Activated naive CD8-positive, alpha-beta T cell treated with anti-CD3 and anti-CD28 coated beads, Interleukin-2, amount 50 U/mL, for 24 hours (primary cell): ENCODE measurements at regions not wholly inside any gene's neighbourhood (a gene's known extent, or its start where the extent isn't known, plus 50 kb on each side); places are given as distances from the start of the nearest gene placed in this dataset.

Experiments
- ATAC-seq: fragments of 150-1000 bp; cut with Tn5 transposase; one replicate; pipeline ENCODE4 v1.10.0; 2021
- DNase-seq: peaks from one replicate; pipeline ENCODE4 v3.0.0; 2021
- H3K27ac Mint-ChIP-seq: one replicate; pipeline ENCODE4 v1.8.0; 2021; ENCODE audit warnings: mild to moderate bottlenecking, mixed read lengths
- H3K27me3 Mint-ChIP-seq: one replicate; pipeline ENCODE4 v1.8.0; 2021; ENCODE audit warnings: mixed read lengths
- H3K36me3 Mint-ChIP-seq: one replicate; pipeline ENCODE4 v1.8.0; 2021; ENCODE audit warnings: low read depth, mixed read lengths
- H3K4me1 Mint-ChIP-seq: one replicate; pipeline ENCODE4 v1.8.0; 2021; ENCODE audit warnings: mixed read lengths
- H3K4me3 Mint-ChIP-seq: one replicate; pipeline ENCODE4 v1.8.0; 2021; ENCODE audit warnings: mild to moderate bottlenecking, moderate library complexity, mixed read lengths
- H3K9me3 Mint-ChIP-seq: one replicate; pipeline ENCODE4 v1.8.0; 2021; ENCODE audit warnings: mixed read lengths

DNA sequence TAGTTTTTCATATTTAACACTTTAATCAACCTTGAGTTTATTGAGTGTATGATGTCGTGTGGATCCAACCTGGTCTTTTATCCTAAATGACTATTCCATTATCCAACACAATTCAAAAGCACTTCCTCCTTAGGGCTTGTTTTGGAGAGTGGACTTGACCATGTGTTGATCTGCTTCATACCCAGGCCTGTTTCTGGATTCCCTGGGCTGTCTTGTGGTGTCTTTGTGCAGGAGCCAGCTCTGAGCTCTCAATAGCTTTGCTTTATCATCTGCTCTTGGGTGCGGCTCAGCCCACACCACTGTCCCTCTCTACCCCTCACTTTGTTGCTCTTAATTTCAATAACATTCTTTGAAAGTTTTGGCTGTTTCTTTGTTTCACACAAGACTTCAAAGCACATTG lies 70.9 kb upstream of the CHST15 start:
- H3K4me3 Mint-ChIP-seq: no peak overlapping the region
- H3K27ac Mint-ChIP-seq: no peak overlapping the region
- H3K4me1 Mint-ChIP-seq: no peaks in the 10 kb centered on the region
- peaks cover 8% of the 10 kb centered on the region for H3K27me3 Mint-ChIP-seq
- ATAC-seq (no peak), DNase-seq (no peak)
- H3K36me3 Mint-ChIP-seq: no peaks in the 10 kb centered on the region
- H3K9me3 Mint-ChIP-seq: no peaks in the 10 kb centered on the region

DNA sequence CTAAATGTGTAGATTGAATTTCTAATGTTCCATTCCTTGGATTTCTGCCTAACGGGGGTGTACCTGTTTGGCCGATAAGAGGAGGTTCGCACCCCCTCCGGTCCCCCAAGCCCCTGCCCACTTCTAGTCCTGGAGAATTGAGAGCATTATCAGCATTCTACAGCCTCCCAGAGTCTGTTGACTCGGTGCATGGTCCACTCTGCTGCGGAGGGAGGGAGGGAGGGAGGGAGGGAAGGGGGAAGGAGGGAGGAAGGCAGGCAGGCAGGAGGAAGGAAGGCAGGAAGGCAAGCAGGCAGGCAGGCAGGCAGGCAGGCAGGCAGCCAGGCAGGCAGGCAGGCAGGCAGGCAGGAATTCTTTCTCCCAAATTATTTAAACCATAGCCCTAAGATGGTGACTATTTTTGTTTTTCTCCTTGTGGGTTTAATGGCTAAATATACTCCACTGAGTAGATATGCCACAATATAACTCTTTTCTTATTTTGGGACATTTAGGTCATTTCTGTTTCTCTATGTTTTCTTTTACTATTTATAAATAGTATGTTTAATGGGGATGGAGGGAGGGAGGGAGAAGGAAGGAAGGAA lies 69.5 kb upstream of the CHST15 start:
- H3K4me3 Mint-ChIP-seq: no peak overlapping the region

GRCh38 chr10:124162136-124162535 lies 68.7 kb upstream of the CHST15 start:
- H3K4me3 Mint-ChIP-seq: no peak overlapping the region
- H3K27me3 Mint-ChIP-seq: peaks cover 10% of the 10 kb centered on the region
- ATAC-seq (no peak), DNase-seq (no peak)
- H3K4me1 Mint-ChIP-seq: no peaks in the 10 kb centered on the region
- H3K9me3 Mint-ChIP-seq: no peaks in the 10 kb centered on the region
- no peak overlapping the region for H3K27ac Mint-ChIP-seq
- H3K36me3 Mint-ChIP-seq: no peaks in the 10 kb centered on the region

More for the DNA sequence above, 69.5 kb upstream of the CHST15 start:
- Mint-ChIP-seq H3K27me3 (peaks cover 9% of the 10 kb centered on the region), H3K36me3 (no peaks in the 10 kb centered on the region), H3K27ac (no peak overlapping the region), H3K9me3 (no peaks in the 10 kb centered on the region), H3K4me1 (no peaks in the 10 kb centered on the region)
- ATAC-seq (no peak), DNase-seq (no peak)

DNA sequence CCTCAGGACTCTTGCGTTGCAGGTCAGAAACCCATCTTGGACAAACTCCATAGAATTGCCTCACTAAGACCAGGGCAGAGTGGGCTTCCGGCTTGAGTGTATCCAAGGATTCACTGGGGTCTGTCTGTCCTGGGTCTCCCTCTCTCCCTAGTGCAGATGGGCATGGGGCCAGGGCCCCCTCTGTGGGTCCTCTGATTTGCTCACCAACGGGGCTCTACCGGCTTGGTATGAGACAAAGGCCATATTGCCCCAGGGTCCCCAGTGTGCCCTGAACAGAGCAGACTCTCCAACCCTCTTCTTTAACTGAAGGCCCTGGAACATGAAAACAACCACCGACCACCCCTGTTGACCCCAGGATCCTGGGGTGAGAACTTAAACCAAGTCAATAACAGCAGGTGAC lies 68.2 kb upstream of the CHST15 start:
- Mint-ChIP-seq H3K27ac (no peak overlapping the region), H3K4me1 (no peaks in the 10 kb centered on the region), H3K9me3 (no peaks in the 10 kb centered on the region), H3K4me3 (no peak overlapping the region), H3K27me3 (peaks cover 10% of the 10 kb centered on the region), H3K36me3 (no peaks in the 10 kb centered on the region)
- ATAC-seq: no peak
- DNase-seq: no peak

GRCh38 chr10:124160943-124161582 lies 67.7 kb upstream of the CHST15 start:
- Mint-ChIP-seq H3K27ac (no peak overlapping the region), H3K27me3 (peaks cover 10% of the 10 kb centered on the region), H3K36me3 (no peaks in the 10 kb centered on the region), H3K4me3 (no peak overlapping the region), H3K9me3 (no peaks in the 10 kb centered on the region), H3K4me1 (no peaks in the 10 kb centered on the region)
- no peak for ATAC-seq
- no peak for DNase-seq

DNA sequence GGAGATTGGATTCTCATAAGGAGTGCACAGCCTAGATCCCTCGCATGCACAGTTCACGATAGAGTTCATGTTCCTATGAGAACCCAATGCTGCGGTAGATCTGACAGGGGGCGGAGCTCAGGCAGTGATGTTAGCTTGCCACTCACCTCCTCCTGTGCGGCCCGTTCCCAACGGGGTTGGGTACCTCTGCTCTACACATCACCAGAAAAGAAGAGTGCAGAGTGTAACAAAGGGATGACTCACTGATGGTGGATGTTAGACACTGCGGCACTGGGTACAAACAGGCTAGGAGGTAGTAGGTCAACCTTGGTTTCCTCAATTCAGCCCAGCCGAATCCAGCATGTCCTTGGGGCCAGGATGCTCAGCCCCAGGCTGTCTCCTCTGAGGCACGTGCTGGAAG lies 66.8 kb upstream of the CHST15 start:
- no peak overlapping the region for H3K4me3 Mint-ChIP-seq

GRCh38 chr10:124159153-124159552 lies 65.8 kb upstream of the CHST15 start:
- H3K9me3 Mint-ChIP-seq: peaks cover 4% of the 10 kb centered on the region

More for the DNA sequence above, 66.8 kb upstream of the CHST15 start:
- Mint-ChIP-seq H3K36me3 (no peaks in the 10 kb centered on the region), H3K27me3 (peaks cover 10% of the 10 kb centered on the region), H3K27ac (no peak overlapping the region), H3K9me3 (peaks cover 4% of the 10 kb centered on the region), H3K4me1 (no peaks in the 10 kb centered on the region)
- no peak for ATAC-seq
- no peak for DNase-seq

GRCh38 chr10:124158592-124158991 lies 65.2 kb upstream of the CHST15 start:
- no peak overlapping the region for H3K4me3 Mint-ChIP-seq

More at GRCh38 chr10:124159153-124159552, 65.8 kb upstream of the CHST15 start:
- no peaks in the 10 kb centered on the region for H3K4me1 Mint-ChIP-seq
- no peak overlapping the region for H3K4me3 Mint-ChIP-seq
- DNase-seq: no peak
- no peaks in the 10 kb centered on the region for H3K36me3 Mint-ChIP-seq
- no peak for ATAC-seq
- peaks cover 10% of the 10 kb centered on the region for H3K27me3 Mint-ChIP-seq
- H3K27ac Mint-ChIP-seq: no peak overlapping the region

GRCh38 chr10:124157271-124157681 lies 63.9 kb upstream of the CHST15 start:
- DNase-seq (no peak), ATAC-seq (no peak)
- Mint-ChIP-seq H3K27ac (no peak overlapping the region), H3K4me1 (no peaks in the 10 kb centered on the region), H3K27me3 (peaks cover 5% of the 10 kb centered on the region), H3K4me3 (no peak overlapping the region), H3K9me3 (peaks cover 4% of the 10 kb centered on the region), H3K36me3 (no peaks in the 10 kb centered on the region)

More at GRCh38 chr10:124158592-124158991, 65.2 kb upstream of the CHST15 start:
- Mint-ChIP-seq H3K27ac (no peak overlapping the region), H3K4me1 (no peaks in the 10 kb centered on the region), H3K9me3 (peaks cover 4% of the 10 kb centered on the region), H3K27me3 (peaks cover 7% of the 10 kb centered on the region), H3K36me3 (no peaks in the 10 kb centered on the region)
- no peak for DNase-seq
- no peak for ATAC-seq

- peaks cover 4% of the 10 kb centered on the region for H3K9me3 Mint-ChIP-seq
- no peak for ATAC-seq
- no peak overlapping the region for H3K4me3 Mint-ChIP-seq
- H3K36me3 Mint-ChIP-seq: no peaks in the 10 kb centered on the region
- no peak for DNase-seq
- H3K27ac Mint-ChIP-seq: no peak overlapping the region
- H3K27me3 Mint-ChIP-seq: peaks cover 6% of the 10 kb centered on the region
- H3K4me1 Mint-ChIP-seq: no peaks in the 10 kb centered on the region
Measured at GRCh38 chr10:124156524-124157260, 63.3 kb upstream of the CHST15 start.

DNA sequence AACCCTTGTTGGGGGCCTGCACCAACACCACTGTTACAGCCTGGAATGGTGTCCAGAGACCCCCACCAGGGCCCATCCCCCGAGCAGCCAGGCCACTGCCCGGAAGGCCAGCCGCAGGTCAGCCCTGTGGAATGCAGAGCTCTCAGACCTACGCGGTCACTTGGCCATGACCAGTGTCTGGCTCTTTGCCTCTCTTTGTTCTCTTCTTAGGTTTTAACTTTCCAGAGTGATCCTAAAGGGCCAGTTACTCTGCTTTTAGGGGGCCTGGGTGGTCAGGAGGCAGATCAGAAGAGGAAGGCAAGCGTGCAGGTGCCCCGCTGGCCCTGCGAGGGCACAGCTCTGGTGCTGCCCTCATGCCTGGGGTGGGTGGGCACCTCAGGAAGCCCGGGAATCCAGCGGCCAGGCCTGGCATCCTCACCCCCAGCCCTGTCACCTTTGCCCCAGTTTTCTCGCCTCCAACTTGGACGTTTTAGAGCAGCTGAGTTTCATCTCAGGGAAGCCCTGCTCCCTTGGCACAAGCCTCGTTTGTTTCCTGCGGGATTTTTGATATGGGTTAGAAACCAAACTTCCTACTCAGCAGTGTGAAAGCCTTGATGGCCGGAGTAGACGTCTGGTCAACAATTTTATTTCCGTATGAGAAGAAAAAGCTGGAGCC lies 62.5 kb upstream of the CHST15 start:
- Mint-ChIP-seq H3K27me3 (peaks cover 9% of the 10 kb centered on the region), H3K36me3 (no peaks in the 10 kb centered on the region), H3K4me3 (no peak overlapping the region), H3K4me1 (peaks cover 1% of the 10 kb centered on the region), H3K27ac (no peak overlapping the region), H3K9me3 (peaks cover 4% of the 10 kb centered on the region)
- ATAC-seq: no peak
- no peak for DNase-seq

GRCh38 chr10:124153023-124153826 lies 59.8 kb upstream of the CHST15 start:
- ATAC-seq (peak; percentile 74), DNase-seq (peak; percentile 54)
- Mint-ChIP-seq H3K9me3 (peaks cover 4% of the 10 kb centered on the region), H3K4me3 (no peak overlapping the region), H3K27ac (no peak overlapping the region), H3K4me1 (peaks cover 8% of the 10 kb centered on the region), H3K27me3 (peaks cover 16% of the 10 kb centered on the region), H3K36me3 (no peaks in the 10 kb centered on the region)

DNA sequence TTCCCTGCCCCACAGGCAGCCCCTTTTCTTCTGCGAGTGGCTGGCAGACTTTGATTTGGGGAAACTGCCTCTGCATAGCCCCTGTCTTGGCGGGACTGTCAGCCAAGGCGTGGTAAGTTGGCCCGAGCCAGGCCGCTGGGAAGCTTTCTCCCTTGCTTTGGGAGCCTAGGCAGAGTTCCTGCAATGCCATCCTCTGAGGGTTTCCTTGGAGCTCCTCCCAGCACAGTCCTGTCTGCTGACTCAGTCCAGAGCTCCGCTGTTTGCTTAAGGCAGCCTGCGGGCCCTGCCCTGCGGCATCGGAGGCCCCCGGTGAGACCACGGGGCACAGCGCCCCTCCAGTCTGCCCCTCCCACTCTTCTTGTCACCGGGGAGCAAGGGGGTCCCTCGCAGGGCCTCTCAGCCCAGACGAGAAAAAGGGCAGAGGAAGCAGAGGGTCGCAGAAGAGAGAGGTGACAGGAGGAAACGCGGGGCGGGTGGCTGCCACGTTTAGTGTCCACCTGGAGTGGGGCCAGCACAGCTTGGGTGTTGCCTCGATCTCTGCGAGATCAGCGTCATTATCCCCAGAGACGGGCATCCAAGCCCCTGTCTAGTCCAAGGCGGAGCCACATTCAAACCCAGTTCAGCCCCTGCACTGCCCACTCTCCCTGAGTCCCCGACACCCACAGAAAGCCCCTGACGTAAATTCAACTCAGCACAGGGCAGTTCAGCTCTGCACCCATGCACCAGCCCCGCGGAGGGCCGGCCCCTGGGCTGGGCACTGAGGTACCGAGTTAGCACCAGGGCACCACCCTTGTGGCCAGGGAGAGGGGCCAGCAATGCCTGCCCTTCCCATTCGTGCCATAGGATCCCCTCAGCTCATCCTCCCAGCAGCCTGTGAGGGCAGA lies 59.0 kb upstream of the CHST15 start:
- Mint-ChIP-seq H3K27me3 (peaks cover 15% of the 10 kb centered on the region), H3K4me1 (peaks cover 8% of the 10 kb centered on the region), H3K4me3 (no peak overlapping the region), H3K27ac (no peak overlapping the region), H3K36me3 (no peaks in the 10 kb centered on the region), H3K9me3 (peaks cover 4% of the 10 kb centered on the region)
- ATAC-seq (no peak), DNase-seq (no peak)
